ENCODE measurements at regions not wholly inside any gene's neighbourhood (a gene's known extent, or its start where the extent isn't known, plus 50 kb on each side); places are given as distances from the start of the nearest gene placed in this dataset.

DNA sequence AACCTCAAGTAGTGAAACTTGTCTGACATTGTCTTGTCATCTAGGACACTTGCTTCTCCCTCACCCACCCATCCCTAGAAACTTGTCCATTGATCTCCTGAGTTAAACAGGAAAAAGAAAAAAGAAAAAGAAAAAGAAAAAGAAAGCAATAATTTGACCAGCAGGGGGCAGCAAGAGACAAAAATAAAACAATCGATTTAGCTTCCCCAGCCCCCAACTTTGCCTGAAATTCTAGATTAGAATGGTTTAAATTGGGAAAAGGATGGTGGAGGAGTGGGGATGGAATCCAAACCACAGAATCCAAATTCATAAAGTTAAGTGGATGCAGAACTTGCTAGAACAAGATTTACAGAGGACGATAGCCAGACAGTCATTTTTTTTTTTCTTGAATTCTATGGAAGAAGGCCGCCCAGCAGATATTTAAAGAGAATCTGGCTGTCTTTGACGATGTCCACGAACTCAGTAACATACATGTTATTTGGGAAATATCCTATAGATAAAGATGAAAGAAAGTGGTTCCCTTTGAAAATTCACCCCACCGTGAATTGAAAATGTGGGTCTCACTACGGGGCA, 282.9 kb downstream of the USP46 start:
- TF ChIP-seq, protein P1, sequence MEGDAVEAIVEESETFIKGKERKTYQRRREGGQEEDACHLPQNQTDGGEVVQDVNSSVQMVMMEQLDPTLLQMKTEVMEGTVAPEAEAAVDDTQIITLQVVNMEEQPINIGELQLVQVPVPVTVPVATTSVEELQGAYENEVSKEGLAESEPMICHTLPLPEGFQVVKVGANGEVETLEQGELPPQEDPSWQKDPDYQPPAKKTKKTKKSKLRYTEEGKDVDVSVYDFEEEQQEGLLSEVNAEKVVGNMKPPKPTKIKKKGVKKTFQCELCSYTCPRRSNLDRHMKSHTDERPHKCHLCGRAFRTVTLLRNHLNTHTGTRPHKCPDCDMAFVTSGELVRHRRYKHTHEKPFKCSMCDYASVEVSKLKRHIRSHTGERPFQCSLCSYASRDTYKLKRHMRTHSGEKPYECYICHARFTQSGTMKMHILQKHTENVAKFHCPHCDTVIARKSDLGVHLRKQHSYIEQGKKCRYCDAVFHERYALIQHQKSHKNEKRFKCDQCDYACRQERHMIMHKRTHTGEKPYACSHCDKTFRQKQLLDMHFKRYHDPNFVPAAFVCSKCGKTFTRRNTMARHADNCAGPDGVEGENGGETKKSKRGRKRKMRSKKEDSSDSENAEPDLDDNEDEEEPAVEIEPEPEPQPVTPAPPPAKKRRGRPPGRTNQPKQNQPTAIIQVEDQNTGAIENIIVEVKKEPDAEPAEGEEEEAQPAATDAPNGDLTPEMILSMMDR (IDR thresholded peaks at IDR 0.05): peak; percentile 60 to 69 (median 62)
- no peak for TF ChIP-seq POLR2AphosphoS5 (IDR thresholded peaks at IDR 0.05)
- TF ChIP-seq POLR2A (IDR thresholded peaks at IDR 0.05): no peak
